Heart left ventricle (tissue), 13 donors: ENCODE measurements at regions not wholly inside any gene's neighbourhood (a gene's known extent, or its start where the extent isn't known, plus 50 kb on each side); places are given as distances from the start of the nearest gene placed in this dataset.

Experiments used
- CTCF ChIP-seq, 12 donors: fragments of 200-600 bp; sonication (generic) in 4 of 12; IDR thresholded peaks; one replicate each; pipeline versions ENCODE4 v1.5.0 to v1.8.0; 2018 to 2022; ENCODE audit warnings: antibody characterized with exemption in 12 of 12, mild to moderate bottlenecking in 5 of 12
- POLR2A ChIP-seq, 2 donors: fragments of 450-650 bp; IDR thresholded peaks; one replicate each; pipeline ENCODE4 v1.6.1; 2017; ENCODE audit warnings: antibody characterized with exemption in 2 of 2, mild to moderate bottlenecking in 2 of 2, moderate library complexity in 2 of 2
- donor health status: ischemic (EF 13 %, LVEDD 7.1; RV severe dilation, severe dysfunction).
- donor health status: DM: no; HTN: yes; CAD: no.
- donor health status: DM: no; HTN: no; CAD: no.
- donor health status: ischemic (EF 25% LVEDD 6.9; RV normal size, moderate dysfunction).
- donor health status: ischemic (EF 25% LVEDD 5.7; RV mildly dilated, moderate dysfunction).
- donor health status: ischemic (EF 35%, LVEDD 5.7; RV mildly dilated, moderate dysfunction).
- donor health status: nonischemic (EF 11% LVEDD 7.7; RV severe dilation, severe dysfunction).
- donor health status: DM: yes; HTN: yes; CAD: no.
- donor health status: PGD.
- donor health status: ischemic (EF 29% LVEDD 5.4; RV normal size, mild dysfunction).
- donor health status: nonischemic (EF 23%, LVEDD 6.1; RV moderate dilation, normal function).

- no peak for TF ChIP-seq CTCF (IDR thresholded peaks at IDR 0.05)
- TF ChIP-seq POLR2A (IDR thresholded peaks at IDR 0.05): no peak
Observed at GRCh38 chr1:233844275-233844674, 60.2 kb upstream of the SLC35F3 start.
